ENCODE measurements at regions not wholly inside any gene's neighbourhood (a gene's known extent, or its start where the extent isn't known, plus 50 kb on each side); places are given as distances from the start of the nearest gene placed in this dataset.
"Not testable (repeated sequence)": the region's sequence is repeated elsewhere in the genome, so short reads cannot be mapped to it uniquely, and the experiment has no call there.

DNA sequence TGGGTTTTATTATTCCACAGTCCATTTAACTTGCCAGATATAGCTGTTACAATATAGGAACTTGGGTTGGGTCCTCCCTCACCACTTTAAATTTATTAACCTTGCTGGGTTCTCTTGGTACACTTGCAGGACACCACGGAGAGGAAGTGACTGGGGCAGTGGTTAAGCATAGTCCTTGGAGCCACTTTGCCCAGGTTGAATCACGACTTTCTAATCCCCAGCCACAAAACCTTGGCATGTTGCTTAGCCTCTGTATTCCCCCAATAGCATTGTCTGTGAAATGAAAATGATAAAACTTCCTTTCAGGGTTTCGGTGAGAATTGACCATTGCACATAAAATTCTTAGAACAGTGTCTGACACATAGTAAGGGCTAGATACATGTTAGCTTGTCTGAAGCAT is 221.2 kb downstream of the IRS1 start:
- no peak for DNase-seq

DNA sequence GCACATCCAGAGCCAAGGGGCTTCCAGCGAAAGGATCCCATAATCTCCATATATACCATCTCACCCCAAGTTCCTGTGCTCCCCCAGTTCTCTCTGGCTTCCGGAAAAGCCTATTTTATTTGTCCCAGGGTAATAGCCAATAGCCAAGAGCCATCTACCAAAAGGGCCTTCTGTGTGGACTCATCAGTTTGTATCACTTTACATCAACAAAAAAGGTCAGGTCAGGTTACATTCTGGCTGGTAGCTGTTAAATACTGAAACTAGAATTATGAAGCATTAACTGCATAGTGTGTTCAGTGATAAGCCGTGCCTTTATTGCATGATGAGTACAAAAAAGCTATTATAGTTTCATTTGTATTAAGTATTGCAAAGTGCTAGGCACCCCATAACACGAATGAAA is 223.7 kb downstream of the IRS1 start:
- no peak for DNase-seq

DNA sequence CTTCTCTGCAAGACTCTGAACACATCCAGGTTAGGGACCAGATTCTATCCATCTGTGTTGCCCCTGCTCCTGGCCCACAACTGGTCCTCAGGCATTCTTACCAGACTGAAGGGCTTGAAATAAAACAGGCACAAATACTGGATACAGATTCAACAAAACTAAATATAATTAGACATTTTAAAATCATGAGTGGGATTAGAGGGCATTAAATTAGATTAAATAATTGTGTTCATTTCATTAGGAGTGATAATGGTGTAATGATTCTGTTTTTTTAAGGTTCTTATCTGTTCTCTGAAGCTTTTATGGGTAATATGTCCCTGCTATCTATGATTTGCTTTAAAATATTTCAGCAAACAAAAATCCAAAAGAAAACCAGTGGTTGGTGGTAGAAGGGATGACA is 226.5 kb downstream of the IRS1 start:
- no peak for DNase-seq

DNA sequence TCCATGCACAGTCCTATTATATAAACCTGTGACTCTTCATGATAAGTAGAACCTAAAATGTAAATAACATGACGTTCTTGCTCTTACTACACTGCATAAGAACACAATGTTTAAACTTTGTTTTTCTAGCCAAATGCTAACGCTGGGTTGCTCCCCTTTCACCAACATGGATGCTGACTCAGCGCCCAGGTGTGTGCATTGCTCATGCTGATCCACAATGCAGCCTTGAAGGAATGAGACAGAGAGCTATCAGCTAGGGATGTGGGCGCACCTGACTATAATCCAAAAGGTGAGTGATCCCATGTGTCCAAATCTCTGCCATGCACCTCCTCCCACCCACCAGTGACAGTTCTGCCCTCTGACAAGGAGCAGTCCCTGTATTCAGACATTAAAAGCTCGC is 235.0 kb downstream of the IRS1 start:
- DNase-seq = no peak

DNA sequence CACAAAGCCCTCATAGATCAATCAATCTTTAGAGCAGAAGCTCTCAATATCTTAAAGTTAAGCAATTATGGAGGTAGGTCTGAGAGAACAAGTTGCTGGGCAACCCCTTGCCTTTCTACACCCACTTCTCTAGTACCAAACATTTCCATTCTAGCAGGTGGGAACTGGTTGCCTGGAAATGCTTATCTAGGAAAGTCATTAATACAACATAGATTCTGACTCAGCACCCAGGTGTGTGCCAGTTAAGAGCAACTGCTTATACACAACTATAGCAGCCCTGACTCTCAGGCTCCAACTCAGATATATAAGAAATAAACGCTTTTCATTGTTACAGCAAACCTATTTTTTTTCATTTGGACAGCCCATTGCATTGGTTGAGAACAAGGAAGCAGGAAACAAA is 237.7 kb downstream of the IRS1 start:
- DNase-seq = no peak

DNA sequence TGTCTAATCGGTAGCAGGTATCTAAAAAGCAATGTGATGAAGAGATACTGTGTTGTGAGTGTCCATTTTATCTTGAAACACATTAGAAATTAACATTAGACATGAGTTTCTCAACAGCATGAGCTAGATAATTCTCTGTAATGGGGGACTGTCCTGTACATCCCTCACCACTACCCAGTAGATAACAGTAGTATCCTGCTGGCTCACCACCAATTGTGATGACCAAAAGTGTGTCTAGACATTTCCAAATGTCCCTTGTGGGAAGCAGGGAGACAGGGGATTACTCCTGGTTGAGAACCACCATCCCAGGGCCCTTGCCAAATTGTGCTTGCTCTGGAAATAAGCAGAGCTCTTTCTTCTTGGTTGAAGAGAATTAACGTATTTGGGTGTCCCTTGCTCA is 239.3 kb downstream of the IRS1 start:
- no peak for DNase-seq

DNA sequence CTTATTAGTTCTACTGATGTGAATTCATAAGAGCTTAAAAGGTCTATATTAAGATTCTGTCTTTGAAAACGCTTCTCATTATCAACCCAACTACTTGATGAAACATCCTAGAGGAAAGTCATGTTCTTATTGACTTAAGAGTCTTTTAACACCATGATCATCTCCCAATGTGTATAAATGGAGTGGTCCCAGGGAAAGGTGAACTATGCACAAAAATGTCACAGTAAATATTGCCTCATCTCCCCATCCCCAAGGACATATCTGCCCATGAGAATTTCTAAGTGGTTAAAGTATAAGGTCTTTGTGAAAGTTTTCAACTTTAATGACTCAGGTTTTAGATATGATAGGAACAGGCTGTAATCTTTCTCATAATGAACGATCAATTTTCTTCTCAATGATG is 240.1 kb downstream of the IRS1 start:
- no peak for DNase-seq

DNA sequence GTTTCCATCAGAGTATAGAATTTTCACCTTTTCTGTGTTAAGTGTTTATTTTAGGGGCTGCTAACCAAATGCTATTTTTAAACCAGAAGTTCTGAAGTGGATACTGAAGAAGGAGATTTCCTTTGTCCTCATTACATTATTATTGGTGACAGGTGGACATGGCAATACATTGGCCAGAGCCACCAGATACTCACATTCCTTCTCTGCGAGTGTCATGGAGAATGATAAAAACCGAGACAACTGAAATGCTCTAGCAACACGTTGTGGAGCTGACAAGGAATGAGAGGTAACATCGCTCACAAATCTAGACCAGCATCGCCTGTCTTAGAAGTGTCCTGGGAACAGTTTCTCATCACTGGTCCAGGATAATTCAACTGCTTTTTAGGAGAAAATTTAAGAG is 241.2 kb downstream of the IRS1 start:
- DNase-seq = no peak

DNA sequence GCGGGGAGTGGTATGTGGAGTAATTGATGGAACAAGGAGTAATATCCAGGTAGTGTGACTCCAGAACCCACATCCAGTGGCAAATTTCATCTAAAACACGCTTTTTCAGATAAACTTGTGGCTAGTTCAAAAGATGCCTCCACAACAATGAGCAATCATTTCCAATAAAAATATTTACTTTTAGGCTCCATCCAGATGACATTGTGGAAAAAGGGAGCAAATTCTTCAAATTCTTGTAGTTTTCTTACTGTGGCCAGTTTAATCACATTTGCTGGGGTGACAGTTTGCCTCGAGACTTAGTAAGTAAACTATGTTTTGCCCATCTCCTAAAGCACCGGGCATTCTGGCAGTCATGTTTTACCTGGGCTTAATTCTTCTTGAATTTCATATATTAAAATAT is 243.6 kb downstream of the IRS1 start:
- DNase-seq = no peak

DNA sequence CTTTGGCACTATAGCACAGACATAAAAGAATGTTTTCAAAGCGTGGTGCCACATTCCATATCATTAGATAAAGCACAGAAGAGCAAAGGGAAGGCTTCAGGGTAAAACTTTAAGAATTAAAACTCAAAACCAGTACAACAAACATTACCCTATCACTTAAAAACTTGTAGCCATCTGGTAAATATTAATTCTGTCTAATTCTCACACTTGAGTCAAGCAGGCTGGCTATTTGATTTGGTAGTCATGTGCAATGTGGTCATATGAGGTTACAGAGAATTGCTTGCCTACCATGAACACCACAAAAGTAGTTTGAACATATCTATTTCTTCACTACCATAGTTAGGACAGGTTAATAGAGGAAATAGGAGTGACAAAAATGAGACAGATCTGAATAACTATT is 244.9 kb downstream of the IRS1 start:
- peak; percentile 61 for DNase-seq

DNA sequence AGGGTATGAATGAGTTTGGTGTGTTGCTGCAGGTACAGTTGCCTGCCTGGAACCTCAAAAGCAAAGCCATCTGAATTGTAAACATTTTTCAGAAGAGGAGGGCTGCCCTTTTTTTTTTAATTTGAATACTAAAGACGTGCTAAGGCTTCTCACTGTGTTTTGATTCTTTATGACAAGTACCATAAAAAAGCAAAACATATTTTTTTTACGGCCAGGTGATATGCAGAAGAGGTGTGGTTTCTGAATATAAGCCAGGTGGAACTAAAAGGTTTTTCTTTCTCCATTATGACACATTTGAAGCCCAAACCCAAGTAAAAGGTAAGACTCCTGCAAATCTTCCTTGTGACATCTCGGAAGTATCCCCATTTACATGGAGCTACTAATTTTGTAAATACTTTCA is 246.3 kb downstream of the IRS1 start:
- no peak for DNase-seq

DNA sequence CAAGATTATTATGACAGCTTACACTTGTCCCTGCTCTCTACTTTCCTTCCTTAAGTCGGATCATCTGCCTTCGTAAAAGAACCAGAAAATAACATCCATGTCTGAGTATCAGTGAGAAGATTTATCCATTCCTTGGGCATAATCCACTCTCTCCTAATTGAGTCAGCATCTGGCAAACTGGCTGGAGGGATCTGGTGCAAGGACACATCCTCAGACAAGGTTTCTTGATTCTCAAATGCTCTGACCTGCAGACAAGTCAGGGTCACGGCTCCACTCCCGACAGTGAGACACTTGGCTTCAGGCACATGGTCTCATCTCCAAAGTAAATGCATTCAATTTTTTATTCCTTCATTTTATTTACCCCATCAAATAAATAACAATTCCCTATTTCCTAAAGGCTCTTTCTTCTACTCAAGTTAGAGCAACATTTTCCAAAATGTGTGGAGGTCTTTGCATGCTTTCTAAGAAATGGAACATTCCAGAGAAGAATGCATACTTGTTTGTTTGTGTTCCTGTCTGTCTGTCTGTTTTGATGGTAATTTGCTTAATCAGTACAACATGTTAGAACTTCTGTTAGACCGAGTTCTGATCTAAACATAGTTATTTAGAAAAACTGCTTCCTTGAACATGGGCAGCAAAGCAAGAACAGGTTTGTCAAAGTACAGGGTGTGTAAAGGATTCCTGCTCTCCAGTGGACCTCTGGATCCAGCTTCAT is 246.9 kb downstream of the IRS1 start:
- no peak for DNase-seq

DNA sequence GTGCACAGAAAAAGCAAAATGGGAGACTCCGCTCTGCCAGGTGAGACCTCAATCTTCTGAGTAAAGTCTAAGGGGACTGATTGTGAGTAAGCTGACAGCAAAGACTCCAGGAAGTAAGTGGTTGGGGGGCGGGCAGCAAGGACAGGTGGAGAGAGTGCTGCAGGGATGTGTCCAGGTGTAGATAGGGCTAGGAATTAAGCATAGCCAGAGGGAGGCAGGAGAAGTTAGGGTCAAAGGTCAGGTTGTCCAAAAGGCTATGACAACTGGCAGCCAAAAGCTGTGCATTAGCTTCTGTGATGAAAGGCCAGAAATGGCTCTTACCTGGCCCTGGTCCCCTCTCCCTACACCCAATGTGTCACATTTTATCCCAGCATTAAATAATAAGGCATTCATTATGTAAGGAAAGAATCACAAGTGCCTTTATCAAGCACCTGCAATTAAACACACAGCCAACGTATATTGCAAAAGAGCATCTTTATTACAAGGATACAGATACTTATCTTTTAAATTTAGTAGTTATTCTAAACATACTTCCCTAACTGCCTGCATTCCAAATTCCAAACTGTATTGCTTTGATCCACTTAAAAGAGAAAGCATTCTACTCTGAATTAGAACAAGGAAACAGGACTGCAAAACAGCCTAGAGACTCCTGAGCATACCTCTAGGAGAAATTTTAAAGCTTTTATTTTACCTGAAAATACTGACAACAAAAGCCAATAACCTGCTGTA is 247.9 kb downstream of the IRS1 start:
- DNase-seq = no peak

DNA sequence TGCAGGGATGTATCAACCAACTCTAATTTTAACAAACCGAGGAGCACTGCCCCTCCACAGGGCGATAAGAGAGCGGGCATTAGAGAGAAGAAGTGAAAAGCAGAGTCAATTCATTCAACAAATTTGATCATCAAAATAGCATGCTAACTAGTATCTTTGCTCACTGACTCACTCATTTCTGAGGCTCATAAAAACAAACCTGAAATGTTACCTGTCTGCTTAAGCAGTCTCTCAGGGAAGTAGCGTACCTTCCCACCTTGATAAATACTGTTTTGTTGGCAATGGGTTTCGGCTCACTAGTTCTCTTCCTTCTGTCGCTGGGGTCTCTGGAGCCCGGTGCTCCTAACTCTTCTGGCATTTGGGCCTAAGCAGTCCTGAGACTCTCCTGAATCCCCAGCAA is 248.8 kb downstream of the IRS1 start:
- DNase-seq = no peak

DNA sequence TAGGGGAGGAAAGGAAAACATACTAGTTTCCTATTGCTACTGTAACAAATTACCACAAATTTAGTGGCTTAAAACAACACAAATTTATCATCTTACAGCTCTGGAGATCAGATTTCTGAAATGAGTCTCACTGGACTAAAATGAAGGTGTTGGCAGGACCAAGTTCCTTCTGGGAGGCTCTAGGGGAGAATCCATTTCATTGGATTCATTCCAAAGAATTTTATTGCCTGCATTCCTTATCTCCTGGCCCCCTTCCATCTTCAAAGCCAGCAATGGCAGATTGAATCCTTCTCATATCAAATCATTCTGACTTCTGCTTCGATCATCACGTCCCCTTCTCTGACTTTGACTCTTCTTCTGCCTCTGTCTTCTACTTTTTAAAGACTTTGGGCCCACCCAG is 250.9 kb downstream of the IRS1 start:
- peak; percentile 43 for DNase-seq

DNA sequence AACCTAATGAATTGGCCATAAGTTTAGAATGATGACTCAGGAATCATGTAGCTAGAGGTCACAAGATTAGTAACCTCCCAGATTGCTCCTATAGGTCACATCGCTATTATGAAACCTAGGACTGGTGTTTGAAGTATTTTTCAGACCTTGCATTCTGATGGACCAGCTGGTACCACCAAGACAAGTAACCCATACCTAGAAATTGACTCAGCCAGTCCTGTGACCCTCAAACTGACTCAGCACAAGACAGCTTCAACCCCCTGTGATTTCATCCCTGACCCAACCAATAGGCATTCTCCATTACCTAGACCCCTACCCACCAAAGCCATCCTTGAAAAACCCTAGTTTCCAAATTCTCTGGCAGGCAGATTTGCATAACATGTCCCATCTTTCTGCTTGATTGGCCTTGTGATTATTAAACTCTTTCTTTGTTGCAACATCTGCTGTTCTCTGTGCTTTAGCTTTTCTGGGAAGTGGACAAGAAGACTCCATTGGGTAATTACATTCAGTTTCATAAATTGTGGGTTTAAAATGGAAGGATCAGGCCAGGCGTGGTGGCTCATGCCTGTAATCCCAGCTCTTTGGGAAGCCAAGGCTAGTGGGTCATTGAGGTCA is 254.9 kb downstream of the IRS1 start:
- DNase-seq = no peak

DNA sequence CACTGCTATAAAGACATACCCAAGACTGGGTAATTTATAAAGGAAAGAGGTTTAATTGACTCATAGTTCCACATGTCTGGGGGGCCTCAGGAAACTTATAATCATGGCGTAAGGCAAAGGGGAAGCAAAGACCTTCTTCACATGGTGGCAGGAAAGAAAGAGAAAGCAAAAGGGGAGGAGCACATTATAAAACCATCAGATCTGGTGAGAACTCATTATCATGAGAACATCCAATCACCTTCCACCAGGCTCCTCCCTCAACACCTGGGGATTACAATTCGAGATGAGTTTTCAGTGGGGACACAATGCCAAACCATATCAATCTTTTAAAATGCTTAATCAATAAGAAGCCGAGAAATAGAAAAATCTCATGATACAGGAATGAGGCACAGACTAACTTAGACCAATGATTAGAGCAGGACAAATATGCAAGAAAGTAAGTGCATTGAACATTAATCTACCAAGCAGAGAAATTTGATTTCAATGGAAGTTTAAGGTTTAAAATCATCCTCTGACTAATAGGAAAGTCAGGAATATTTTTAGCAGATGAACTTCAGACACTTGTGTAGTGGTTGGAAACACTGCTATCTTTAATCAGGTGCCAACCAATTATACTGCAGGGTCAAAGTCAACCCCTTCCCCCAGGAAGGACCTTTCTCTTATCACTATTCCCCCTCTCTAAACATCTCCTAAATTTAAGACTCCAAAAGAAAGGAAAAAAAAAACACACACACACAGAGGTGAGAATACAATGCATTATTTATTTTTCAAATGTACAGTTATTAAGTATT is 259.2 kb downstream of the IRS1 start:
- no peak for DNase-seq

DNA sequence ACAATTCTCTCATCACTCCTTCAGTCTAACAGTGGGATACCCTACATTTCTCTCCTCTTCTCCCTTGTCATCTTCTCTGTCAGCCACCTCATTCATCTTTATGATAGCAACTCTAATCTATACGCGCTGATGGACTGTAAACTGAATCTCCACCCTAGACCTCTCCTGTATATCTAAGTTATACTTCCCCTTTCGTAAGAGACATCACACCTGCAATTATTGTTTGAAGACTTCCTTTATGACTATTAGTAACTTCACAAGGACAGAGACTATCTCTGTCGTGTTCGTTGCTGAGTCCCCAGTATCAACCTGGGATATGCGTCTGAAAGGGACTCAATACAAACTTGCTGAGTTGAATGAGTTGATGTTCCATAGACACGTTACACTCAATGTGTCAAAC is 263.2 kb downstream of the IRS1 start:
- no peak for DNase-seq

DNA sequence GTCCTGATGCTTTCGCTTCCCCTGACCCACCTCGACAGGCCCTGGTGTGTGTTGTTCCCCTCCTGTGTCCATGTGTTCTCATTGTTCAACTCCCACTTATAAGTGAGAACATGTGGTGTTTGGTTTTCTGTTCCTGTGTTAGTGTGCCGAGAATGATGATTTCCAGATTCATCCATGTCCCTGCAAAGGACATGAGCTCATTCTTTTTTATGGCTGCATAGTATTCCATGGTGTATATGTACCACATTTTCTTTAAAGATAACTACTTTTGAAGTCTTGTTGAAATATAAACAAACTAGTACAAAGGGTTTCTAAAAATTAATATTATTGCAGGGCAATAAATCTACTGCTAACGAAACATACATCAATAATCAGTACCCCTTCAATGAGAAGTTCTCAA is 266.6 kb downstream of the IRS1 start:
- not testable (repeated sequence) for DNase-seq

DNA sequence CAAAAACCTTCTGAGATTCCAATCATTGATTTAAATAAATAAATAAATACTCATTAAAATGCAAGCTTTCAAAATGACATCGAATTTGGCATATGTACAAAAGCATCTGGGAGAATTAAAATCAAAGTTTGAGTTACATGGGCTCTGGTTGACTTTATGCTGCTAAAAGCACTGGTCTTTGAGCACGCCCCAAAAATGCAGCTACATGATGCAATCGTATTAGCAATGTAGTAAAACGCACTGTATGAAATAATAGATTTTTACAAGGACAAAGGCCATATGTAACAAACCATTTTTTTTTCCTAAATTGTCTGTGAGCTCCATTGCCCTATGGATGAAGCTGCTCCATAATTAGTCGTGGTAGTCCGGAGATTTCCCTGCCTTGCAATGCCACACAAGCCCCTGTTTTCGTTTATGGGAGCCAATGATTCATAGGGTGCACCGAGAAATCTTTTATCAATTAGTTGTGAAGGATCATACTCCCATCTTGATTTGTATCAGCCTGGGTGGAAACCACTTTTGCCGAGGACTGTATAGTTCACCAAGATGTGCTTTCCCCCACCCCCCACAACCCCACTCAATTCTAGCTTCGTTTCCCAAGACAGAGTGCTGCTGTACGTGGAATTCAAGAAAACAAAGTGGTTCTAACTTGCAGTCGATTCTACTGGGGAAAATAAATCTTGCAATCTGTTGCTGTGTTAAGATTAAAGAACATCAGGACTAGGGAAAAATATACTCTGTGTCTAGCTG is 268.4 kb downstream of the IRS1 start:
- peak; percentile 9 for DNase-seq

DNA sequence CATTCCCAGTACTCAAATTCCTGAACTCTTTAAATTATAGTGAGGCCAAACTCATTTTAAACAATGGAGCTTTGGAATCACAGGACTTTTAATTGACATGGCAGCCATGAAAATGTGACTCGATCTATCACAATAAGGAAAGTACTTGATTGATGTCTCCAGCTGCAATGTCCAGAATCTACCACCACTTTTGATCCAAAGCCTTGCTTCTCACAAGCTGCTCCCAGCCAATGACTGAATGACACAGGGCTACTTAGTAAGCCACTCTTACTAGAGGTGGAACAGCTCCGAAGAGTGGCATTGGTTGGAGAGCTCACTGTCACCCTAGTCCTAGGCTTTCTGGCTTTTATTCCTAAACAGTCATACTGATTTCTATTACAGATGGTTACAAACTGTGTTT is 270.1 kb downstream of the IRS1 start:
- DNase-seq = no peak

DNA sequence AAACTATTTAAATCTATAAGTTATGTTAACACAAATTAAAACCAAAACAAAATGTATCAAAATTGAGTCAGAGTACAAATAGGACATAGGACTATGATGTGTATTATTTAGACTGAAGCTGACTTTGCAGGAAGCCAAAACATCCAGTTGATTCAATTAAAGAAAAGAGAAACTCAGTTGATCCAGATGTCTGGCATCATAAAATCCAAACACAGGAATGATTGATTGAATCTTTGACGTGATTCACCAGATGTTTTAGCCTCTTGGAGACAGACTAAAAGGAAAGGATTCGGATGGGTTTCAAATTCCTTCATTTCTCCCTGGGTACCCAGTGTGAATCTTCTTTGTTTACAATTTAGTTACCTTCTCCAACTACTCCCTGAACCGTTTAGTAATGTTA is 272.9 kb downstream of the IRS1 start:
- DNase-seq = peak; percentile 4

All from fibroblast of skin of scalp (primary cell).